ENCODE measurements at regions not wholly inside any gene's neighbourhood (a gene's known extent, or its start where the extent isn't known, plus 50 kb on each side); places are given as distances from the start of the nearest gene placed in this dataset.

DNA sequence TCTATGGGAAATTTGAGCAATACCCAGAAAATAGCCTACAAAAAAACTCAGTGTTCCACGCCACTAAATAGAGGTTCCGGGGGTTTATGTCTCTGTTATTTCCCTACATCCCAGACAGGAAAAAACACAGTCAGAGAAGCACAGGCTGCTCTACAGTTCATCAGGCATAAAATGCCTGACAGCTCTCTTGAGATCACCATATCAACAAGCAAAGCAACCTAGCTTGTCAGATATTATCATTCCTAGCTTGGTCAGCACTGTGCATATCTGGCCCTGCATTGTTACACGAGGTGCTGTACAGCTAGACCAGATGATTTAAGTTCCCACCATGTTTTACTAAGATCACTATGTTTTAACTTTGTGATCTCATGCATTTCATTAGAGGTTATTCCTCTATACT is 172.6 kb downstream of the PTPRC start:
- no peak overlapping the region for H3K4me2 ChIP-seq (ENCODE audit: control insufficient read depth, insufficient read depth)
- in situ Hi-C loops (cut with MboI) = no loop called here
- no peak for DNase-seq (ENCODE audit: low read depth, low spot score)
- CTCF ChIA-PET = no interaction called here
- RAD21 ChIA-PET (ENCODE audit: unreplicated experiment) = no interaction called here
- TF ChIP-seq, protein P1, sequence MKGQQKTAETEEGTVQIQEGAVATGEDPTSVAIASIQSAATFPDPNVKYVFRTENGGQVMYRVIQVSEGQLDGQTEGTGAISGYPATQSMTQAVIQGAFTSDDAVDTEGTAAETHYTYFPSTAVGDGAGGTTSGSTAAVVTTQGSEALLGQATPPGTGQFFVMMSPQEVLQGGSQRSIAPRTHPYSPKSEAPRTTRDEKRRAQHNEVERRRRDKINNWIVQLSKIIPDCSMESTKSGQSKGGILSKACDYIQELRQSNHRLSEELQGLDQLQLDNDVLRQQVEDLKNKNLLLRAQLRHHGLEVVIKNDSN (IDR thresholded peaks at IDR 0.05; ENCODE audit: borderline replicate concordance, extremely low read length, insufficient read depth, low read depth, low read length) = no peak
- TF ChIP-seq POLR2AphosphoS2 (IDR thresholded peaks at IDR 0.05; ENCODE audit: low read depth, low read length) = no peak
- no peak for TF ChIP-seq SUZ12 (IDR thresholded peaks at IDR 0.05; ENCODE audit: unreplicated experiment)
- no peak for TF ChIP-seq MYB (IDR thresholded peaks at IDR 0.05; ENCODE audit: borderline replicate concordance, low read depth, low read length)
- TF ChIP-seq RFX5 (IDR thresholded peaks at IDR 0.05; ENCODE audit: low read depth, low read length) = no peak
- no peak for TF ChIP-seq FOXM1 (IDR thresholded peaks at IDR 0.05; ENCODE audit: low read depth, low read length)
- peaks cover 1% of the 10 kb centered on the region; the same call in 2 of the 3 replicates for H3K9me3 ChIP-seq (replicated peaks; ENCODE audit: control insufficient read depth, insufficient read depth, low read length)
- intact Hi-C loops (cut with micrococcal nuclease; ENCODE audit: unreplicated experiment) = no loop called here
- SMC1A ChIA-PET (ENCODE audit: uncharacterized antibody, unreplicated experiment) = interaction anchor here (1.2 to 2.9 kb wide), 4 partner anchors 9 to 53 kb away, joined by 3 to 8 read pairs (median 5); no protein-coding TSS in a partner anchor
- H3K9ac ChIP-seq (ENCODE audit: control insufficient read depth, insufficient read depth, low read length) = no peak overlapping the region
- H3K36me3 ChIP-seq (ENCODE audit: control insufficient read depth in 2 of 2, insufficient read depth in 2 of 2, low read length in 1 of 2) = no peaks in the 10 kb centered on the region
- no peak overlapping the region for H3K27ac ChIP-seq (ENCODE audit: control insufficient read depth, insufficient read depth)
- no TSS peak for BruUV-seq (replicated peaks)
- H4K20me1 ChIP-seq (ENCODE audit: control insufficient read depth, insufficient read depth) = no peaks in the 10 kb centered on the region
- H3K4me1 ChIP-seq (ENCODE audit: control insufficient read depth, insufficient read depth, low read length) = no peaks in the 10 kb centered on the region
- H3K79me2 ChIP-seq (ENCODE audit: control insufficient read depth, insufficient read depth, low read length) = no peaks in the 10 kb centered on the region
- H3K27me3 ChIP-seq (replicated peaks in 1 of 2; ENCODE audit: control insufficient read depth in 2 of 2, insufficient read depth in 2 of 2, low read length in 1 of 2) = no peaks in the 10 kb centered on the region
- no peak for ATAC-seq
- WGBS (ENCODE audit: insufficient coverage, insufficient replicate concordance, low lambda C conversion rate, missing lambda C conversion rate) = 2% methylated on average over 3 of the region's 3 CpGs
- no peak for FAIRE-seq
- H3K4me3 ChIP-seq = no peak overlapping the region
- POLR2A ChIA-PET = no interaction called here
- no peak overlapping the region for H2AFZ ChIP-seq (ENCODE audit: control insufficient read depth, low read depth, low read length)

DNA sequence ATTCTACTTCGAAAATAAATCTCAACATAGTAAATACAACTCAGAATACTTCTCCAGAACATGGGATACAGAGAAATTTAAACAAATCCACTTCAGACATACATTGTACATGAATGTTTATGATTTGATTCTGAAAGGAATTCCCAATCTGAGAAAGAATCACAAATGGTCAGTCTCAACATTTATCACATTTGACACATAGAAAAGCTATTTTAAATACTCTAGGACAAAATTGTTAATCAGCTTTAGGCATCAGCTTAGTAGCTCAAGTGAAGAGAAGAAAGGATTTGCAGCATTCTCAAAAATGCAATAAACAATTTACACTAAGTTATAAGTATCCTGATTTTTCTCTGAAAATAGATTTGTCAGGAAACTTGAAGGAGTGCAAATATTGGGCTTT is 184.8 kb downstream of the PTPRC start:
- BruUV-seq (replicated peaks) = no TSS peak
- Histone ChIP-seq H3K79me2 (ENCODE audit: control insufficient read depth, insufficient read depth, low read length) (no peaks in the 10 kb centered on the region), H3K9me3 (replicated peaks; ENCODE audit: control insufficient read depth, insufficient read depth, low read length) (no peaks in the 10 kb centered on the region), H3K4me1 (ENCODE audit: control insufficient read depth, insufficient read depth, low read length) (no peaks in the 10 kb centered on the region), H3K9ac (ENCODE audit: control insufficient read depth, insufficient read depth, low read length) (no peak overlapping the region), H3K36me3 (ENCODE audit: control insufficient read depth in 2 of 2, insufficient read depth in 2 of 2, low read length in 1 of 2) (no peaks in the 10 kb centered on the region), H3K27me3 (replicated peaks in 1 of 2; ENCODE audit: control insufficient read depth in 2 of 2, insufficient read depth in 2 of 2, low read length in 1 of 2) (no peaks in the 10 kb centered on the region), H4K20me1 (ENCODE audit: control insufficient read depth, insufficient read depth) (no peaks in the 10 kb centered on the region), H3K4me2 (ENCODE audit: control insufficient read depth, insufficient read depth) (no peak overlapping the region), H2AFZ (ENCODE audit: control insufficient read depth, low read depth, low read length) (no peak overlapping the region), H3K4me3 (no peak overlapping the region), H3K27ac (ENCODE audit: control insufficient read depth, insufficient read depth) (no peak overlapping the region)
- DNase-seq (ENCODE audit: low read depth, low spot score) (no peak), ATAC-seq (no peak), FAIRE-seq (no peak)
- intact Hi-C loops (cut with micrococcal nuclease; ENCODE audit: unreplicated experiment) = no loop called here
- ChIA-PET RAD21 (ENCODE audit: unreplicated experiment) (no interaction called here), POLR2A (no interaction called here), CTCF (interaction anchor here (1.2 kb wide), 1 partner anchor 35 kb away, joined by 3 read pairs; no protein-coding TSS in a partner anchor), SMC1A (ENCODE audit: uncharacterized antibody, unreplicated experiment) (interaction anchor here (1.4 to 3.2 kb wide), 3 partner anchors 10 to 420 kb away, joined by 3 to 9 read pairs (median 7); no protein-coding TSS in a partner anchor)
- 0% methylated on average over 1 of the region's 1 CpG for WGBS (ENCODE audit: insufficient coverage, insufficient replicate concordance, low lambda C conversion rate, missing lambda C conversion rate)
- TF ChIP-seq IKZF2 (IDR thresholded peaks at IDR 0.05) = no peak
- TF ChIP-seq EGR1 (IDR thresholded peaks at IDR 0.05; ENCODE audit: borderline replicate concordance in 1 of 2, low read depth in 2 of 2, low read length in 2 of 2) = no peak
- TF ChIP-seq ZNF24 (IDR thresholded peaks at IDR 0.05) = no peak
- TF ChIP-seq, protein P2, sequence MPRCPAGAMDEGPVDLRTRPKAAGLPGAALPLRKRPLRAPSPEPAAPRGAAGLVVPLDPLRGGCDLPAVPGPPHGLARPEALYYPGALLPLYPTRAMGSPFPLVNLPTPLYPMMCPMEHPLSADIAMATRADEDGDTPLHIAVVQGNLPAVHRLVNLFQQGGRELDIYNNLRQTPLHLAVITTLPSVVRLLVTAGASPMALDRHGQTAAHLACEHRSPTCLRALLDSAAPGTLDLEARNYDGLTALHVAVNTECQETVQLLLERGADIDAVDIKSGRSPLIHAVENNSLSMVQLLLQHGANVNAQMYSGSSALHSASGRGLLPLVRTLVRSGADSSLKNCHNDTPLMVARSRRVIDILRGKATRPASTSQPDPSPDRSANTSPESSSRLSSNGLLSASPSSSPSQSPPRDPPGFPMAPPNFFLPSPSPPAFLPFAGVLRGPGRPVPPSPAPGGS (IDR thresholded peaks at IDR 0.05; ENCODE audit: borderline replicate concordance, insufficient read depth, low read depth, low read length, poor library complexity, severe bottlenecking) = no peak
- TF ChIP-seq, protein P3, sequence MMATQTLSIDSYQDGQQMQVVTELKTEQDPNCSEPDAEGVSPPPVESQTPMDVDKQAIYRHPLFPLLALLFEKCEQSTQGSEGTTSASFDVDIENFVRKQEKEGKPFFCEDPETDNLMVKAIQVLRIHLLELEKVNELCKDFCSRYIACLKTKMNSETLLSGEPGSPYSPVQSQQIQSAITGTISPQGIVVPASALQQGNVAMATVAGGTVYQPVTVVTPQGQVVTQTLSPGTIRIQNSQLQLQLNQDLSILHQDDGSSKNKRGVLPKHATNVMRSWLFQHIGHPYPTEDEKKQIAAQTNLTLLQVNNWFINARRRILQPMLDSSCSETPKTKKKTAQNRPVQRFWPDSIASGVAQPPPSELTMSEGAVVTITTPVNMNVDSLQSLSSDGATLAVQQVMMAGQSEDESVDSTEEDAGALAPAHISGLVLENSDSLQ (IDR thresholded peaks at IDR 0.05) = no peak
- in situ Hi-C loops (cut with MboI) = no loop called here
